WI38 (cell line): ENCODE measurements at regions not wholly inside any gene's neighbourhood (a gene's known extent, or its start where the extent isn't known, plus 50 kb on each side); places are given as distances from the start of the nearest gene placed in this dataset.

Experiments
- H3K4me3 ChIP-seq: 2 replicates; pipeline ENCODE4 v1.5.1; 2011; ENCODE audit warnings: low read depth, mild to moderate bottlenecking, control low read depth, low read length
- TF ChIP-seq, protein P1 (sequence below): IDR thresholded peaks from 2 replicates; pipeline ENCODE4 v1.5.1; 2012; ENCODE audit warnings: low read depth, mild to moderate bottlenecking, control low read depth, low read length

DNA sequence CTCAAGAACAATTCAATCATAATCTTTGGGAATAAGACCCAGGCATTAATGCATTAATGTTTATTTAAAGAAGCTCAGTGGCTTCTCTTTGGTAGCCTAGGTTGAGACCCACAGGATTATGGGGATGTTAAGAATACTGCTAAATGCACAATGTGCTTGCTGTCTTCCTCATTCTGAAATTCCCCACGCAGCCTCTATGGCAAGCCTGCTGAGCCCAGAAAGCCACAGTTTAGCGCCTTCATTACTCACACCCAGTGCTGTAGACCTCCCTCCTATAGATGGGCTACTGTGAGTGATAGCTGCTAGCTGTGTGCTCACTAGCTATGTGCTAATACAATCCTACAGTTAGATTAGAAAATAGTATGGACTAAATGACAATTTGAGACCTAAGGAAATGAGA, 90.6 kb downstream of the TNFSF13B start:
- TF ChIP-seq, protein P1, sequence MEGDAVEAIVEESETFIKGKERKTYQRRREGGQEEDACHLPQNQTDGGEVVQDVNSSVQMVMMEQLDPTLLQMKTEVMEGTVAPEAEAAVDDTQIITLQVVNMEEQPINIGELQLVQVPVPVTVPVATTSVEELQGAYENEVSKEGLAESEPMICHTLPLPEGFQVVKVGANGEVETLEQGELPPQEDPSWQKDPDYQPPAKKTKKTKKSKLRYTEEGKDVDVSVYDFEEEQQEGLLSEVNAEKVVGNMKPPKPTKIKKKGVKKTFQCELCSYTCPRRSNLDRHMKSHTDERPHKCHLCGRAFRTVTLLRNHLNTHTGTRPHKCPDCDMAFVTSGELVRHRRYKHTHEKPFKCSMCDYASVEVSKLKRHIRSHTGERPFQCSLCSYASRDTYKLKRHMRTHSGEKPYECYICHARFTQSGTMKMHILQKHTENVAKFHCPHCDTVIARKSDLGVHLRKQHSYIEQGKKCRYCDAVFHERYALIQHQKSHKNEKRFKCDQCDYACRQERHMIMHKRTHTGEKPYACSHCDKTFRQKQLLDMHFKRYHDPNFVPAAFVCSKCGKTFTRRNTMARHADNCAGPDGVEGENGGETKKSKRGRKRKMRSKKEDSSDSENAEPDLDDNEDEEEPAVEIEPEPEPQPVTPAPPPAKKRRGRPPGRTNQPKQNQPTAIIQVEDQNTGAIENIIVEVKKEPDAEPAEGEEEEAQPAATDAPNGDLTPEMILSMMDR = no peak
- H3K4me3 ChIP-seq = no peak overlapping the region

DNA sequence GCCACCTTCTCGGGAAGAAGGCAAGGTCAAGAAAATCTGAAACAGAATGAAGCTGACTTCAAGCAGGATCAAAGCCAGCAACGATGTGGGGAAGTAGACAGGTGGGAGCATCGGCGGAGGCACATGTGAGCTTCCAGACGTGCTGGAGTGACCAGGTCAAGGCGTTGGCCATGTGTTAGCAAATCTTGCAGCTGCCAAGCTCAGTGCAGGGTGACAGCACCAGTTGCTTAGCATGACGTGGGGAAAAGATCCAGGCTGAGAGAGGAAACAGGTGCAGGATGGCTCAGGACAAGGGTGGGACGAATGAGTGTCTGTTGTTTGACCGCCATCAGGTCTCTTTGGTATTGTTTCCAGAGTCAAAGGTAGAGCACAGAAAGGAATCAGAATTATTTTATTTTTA, 92.3 kb downstream of the TNFSF13B start:
- TF ChIP-seq, protein P1 = no peak

DNA sequence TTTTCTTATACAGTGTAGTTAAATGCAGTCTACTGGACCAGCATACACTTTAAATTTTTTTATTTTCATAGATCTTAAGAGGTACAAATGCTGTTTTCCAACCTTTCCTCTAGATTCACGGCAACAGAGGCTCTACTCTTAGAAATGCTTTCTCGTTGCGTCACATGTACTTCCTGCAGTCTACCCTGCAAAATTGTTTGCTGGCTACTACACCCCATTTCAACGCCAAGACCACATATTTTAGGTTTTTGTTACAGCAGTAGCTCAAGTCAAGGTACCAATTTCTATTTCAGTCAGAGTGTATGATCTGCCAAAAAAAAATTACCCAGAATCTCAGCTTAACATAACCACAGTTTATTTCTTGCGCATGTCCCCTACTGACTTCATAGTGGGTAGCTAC, 94.1 kb downstream of the TNFSF13B start:
- no peak overlapping the region for H3K4me3 ChIP-seq
- TF ChIP-seq, protein P1 = no peak

More for the DNA sequence above, 92.3 kb downstream of the TNFSF13B start:
- H3K4me3 ChIP-seq = no peak overlapping the region

DNA sequence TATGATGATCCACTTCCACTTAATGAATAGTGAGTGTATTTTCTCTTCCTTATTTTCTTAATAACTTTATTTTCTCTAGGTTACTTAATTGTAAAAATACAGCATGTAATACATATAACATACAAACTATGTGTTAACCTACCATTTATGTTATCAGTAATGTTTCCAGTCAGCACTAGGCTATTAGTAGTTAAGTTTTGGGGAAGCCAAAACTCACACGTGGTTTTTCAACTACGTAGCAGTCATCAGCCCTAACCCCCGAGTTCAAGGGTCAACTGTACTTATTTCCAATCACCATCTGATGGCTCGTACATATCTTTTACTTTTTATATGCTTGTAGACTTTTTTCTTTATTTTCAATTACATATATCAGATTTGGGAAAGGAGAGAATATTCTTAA, 95.7 kb downstream of the TNFSF13B start:
- no peak overlapping the region for H3K4me3 ChIP-seq
- TF ChIP-seq, protein P1 = no peak

DNA sequence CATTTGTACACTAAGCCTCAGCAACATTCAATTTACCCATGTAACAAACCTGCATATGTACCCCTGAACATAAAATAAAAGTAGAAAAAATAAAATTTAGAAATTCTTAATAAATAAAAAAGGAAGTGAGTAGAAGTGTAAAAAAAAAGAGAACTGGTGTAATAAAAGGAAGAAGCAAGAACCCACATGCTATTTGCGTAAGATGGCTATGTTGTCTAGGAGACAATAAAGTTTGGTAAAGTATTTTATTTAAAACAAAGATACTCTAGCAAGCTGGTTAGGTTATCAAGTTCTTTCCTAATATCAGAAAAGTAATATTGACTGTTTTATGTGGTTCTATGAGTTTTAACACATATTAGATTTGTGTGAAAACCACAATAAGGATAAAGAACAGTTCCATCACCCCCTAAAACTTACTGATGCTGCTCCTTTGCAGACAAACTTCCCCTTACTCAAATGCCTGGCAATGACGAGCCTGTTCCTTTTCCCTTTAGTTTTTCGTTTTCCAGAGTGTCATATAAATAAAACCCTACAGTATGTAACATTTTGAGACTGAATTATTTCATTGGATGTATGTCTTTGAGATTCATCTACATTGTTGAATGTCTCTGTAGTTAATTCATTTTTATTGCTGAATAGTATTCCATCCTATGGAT, 98.9 kb downstream of the TNFSF13B start:
- no peak overlapping the region for H3K4me3 ChIP-seq
- TF ChIP-seq, protein P1 = no peak

DNA sequence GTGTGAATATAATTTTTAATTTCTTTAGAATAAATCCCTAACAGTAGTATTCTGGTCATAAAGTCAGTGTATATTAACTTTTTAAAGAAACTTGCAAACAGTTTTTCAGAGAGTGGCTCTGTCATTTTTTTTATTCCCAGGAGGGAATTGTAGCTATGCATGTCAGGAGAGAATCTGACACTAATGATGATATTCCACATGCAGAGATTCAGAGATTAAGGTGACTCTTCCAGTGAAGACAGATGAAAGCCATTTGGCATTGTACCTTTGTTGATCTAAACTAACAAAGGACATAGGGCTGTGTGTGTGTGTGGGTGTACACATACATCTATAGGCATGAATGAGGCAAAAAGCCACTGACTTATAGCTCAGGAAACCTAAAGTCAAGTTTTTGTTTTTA, 99.9 kb downstream of the TNFSF13B start:
- no peak overlapping the region for H3K4me3 ChIP-seq
- TF ChIP-seq, protein P1 = no peak

DNA sequence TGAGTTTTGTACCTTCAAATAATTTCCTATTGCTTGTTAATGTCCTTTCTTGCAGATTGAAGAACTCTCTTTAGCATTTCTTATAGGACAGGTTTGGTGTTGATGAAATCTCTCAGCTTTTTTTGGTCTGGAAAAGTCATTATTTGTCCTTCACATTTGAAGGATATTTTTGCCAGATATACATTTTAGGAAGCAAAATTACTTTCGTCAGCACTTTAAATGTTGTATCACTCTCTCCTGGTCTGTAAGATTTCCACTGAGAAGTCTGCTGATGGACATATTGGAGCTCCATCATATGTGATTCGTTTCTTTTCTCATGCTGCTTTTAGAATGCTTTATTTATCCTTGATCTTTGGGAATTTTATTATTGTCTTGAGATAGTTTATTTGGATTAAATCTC, 105.5 kb downstream of the TNFSF13B start:
- no peak overlapping the region for H3K4me3 ChIP-seq
- TF ChIP-seq, protein P1 = no peak
